ENCODE measurements at regions not wholly inside any gene's neighbourhood (a gene's known extent, or its start where the extent isn't known, plus 50 kb on each side); places are given as distances from the start of the nearest gene placed in this dataset.
A peak's percentile ranks its signal among the peaks of the same experiment; 100 is the strongest.

- intact Hi-C loops (cut with DNase I; ENCODE audit: low total_unique reads): no loop called here
- TF ChIP-seq CTCF (IDR thresholded peaks at IDR 0.05): peak; percentile 87 to 89 (median 87)
- TF ChIP-seq POLR2A (IDR thresholded peaks at IDR 0.05): no peak
Measured at GRCh38 chr22:19629720-19630419, 84.4 kb upstream of the SEPTIN5 start.

GRCh38 chr22:19630614-19631013 is 83.7 kb upstream of the SEPTIN5 start:
- intact Hi-C loops (cut with DNase I; ENCODE audit: low total_unique reads): no loop called here
- DNase-seq: no peak
- TF ChIP-seq CTCF (IDR thresholded peaks at IDR 0.05): no peak
- no peak for TF ChIP-seq POLR2A (IDR thresholded peaks at IDR 0.05)
- Histone ChIP-seq H3K4me1 (no peaks in the 10 kb centered on the region), H3K27ac (no peak overlapping the region), H3K4me3 (no peak overlapping the region), H3K27me3 (no peaks in the 10 kb centered on the region), H3K36me3 (no peaks in the 10 kb centered on the region), H3K9me3 (no peaks in the 10 kb centered on the region)

More at GRCh38 chr22:19629720-19630419, 84.4 kb upstream of the SEPTIN5 start:
- H3K4me1 ChIP-seq: no peaks in the 10 kb centered on the region
- H3K36me3 ChIP-seq: no peaks in the 10 kb centered on the region
- H3K4me3 ChIP-seq: no peak overlapping the region
- no peaks in the 10 kb centered on the region for H3K27me3 ChIP-seq
- no peaks in the 10 kb centered on the region for H3K9me3 ChIP-seq
- DNase-seq: peak; percentile 71 to 72
- H3K27ac ChIP-seq: no peak overlapping the region

- Histone ChIP-seq H3K36me3 (no peaks in the 10 kb centered on the region), H3K4me1 (no peaks in the 10 kb centered on the region), H3K4me3 (no peak overlapping the region), H3K27me3 (no peaks in the 10 kb centered on the region), H3K27ac (no peak overlapping the region), H3K9me3 (no peaks in the 10 kb centered on the region)
- TF ChIP-seq POLR2A (IDR thresholded peaks at IDR 0.05) (no peak), CTCF (IDR thresholded peaks at IDR 0.05) (peak in 1 of 4 experiments; percentile 4)
- intact Hi-C loops (cut with DNase I; ENCODE audit: low total_unique reads): no loop called here
- no peak for DNase-seq
Measured at GRCh38 chr22:19631899-19632667, 82.2 kb upstream of the SEPTIN5 start.

GRCh38 chr22:19632668-19633148 is 81.6 kb upstream of the SEPTIN5 start:
- H3K9me3 ChIP-seq: no peaks in the 10 kb centered on the region
- H3K36me3 ChIP-seq: no peaks in the 10 kb centered on the region
- intact Hi-C loops (cut with DNase I; ENCODE audit: low total_unique reads): no loop called here
- TF ChIP-seq CTCF (IDR thresholded peaks at IDR 0.05): no peak
- TF ChIP-seq POLR2A (IDR thresholded peaks at IDR 0.05): no peak
- H3K27ac ChIP-seq: no peak overlapping the region
- H3K4me3 ChIP-seq: no peak overlapping the region
- H3K4me1 ChIP-seq: no peaks in the 10 kb centered on the region
- DNase-seq: no peak
- no peaks in the 10 kb centered on the region for H3K27me3 ChIP-seq
